Lower lobe of right lung (tissue), 2 donors: ENCODE measurements at regions not wholly inside any gene's neighbourhood (a gene's known extent, or its start where the extent isn't known, plus 50 kb on each side); places are given as distances from the start of the nearest gene placed in this dataset.
A peak's percentile ranks its signal among the peaks of the same experiment; 100 is the strongest.
"Not testable (repeated sequence)": the region's sequence is repeated elsewhere in the genome, so short reads cannot be mapped to it uniquely, and the experiment has no call there.

Experiments used
- ATAC-seq, 2 donors: fragments of 200-7000 bp; cut with Tn5 transposase; one replicate each; pipeline ENCODE4 v1.9.1; 2020 to 2022; ENCODE audit warnings: mild to moderate bottlenecking in 2 of 2, moderate library complexity in 2 of 2
- DNase-seq: peaks from one replicate; pipeline ENCODE4 v3.0.0-alpha.2; 2020
- H3K27ac ChIP-seq: fragments of 200-600 bp; one replicate; pipeline ENCODE4 v1.8.0; 2022
- H3K27me3 ChIP-seq: fragments of 200-600 bp; one replicate; pipeline ENCODE4 v1.8.0; 2022; ENCODE audit warnings: low read depth
- H3K36me3 ChIP-seq: fragments of 200-600 bp; one replicate; pipeline ENCODE4 v1.8.0; 2022; ENCODE audit warnings: mild to moderate bottlenecking
- H3K4me1 ChIP-seq: fragments of 200-600 bp; one replicate; pipeline ENCODE4 v1.8.0; 2022
- H3K4me3 ChIP-seq: fragments of 200-600 bp; one replicate; pipeline ENCODE4 v1.8.0; 2022; ENCODE audit warnings: mild to moderate bottlenecking
- H3K9me3 ChIP-seq: fragments of 200-600 bp; one replicate; pipeline ENCODE4 v1.8.0; 2022
- intact Hi-C: fragments of 100-400 bp; cut with DNase I; formaldehyde crosslinking; loops from one replicate; pipeline ENCODE4 v1.11.0; 2022
- TF ChIP-seq, protein P1 (sequence below): fragments of 200-600 bp; IDR thresholded peaks from one replicate; pipeline ENCODE4 v1.8.0; 2022; ENCODE audit warnings: antibody characterized with exemption, mild to moderate bottlenecking
- donor health status: DM: no; HTN: yes; CAD: no; lungs with severe emphysema.

DNA sequence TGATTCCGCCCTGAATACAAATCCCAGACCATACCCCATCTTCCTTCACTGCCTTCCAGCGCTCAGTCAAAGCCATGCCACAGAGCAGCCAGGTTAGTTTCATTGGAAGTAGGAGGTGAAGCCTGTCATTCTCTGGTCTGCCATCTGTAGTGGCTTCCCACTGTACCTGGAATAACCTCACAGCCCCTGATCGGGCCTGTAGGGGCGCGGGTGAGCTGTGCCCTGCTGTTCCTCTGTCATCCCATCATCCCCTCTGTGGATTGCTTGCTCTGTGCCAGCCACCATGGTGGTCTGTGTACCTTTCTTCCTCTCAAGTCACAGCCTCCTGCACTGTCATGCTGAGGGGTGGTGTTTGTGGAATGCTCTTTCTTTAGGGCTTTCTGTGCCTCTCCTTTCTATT is 155.1 kb downstream of the ZNF22 start:
- intact Hi-C loops: no loop called here
- Histone ChIP-seq H3K4me1 (no peaks in the 10 kb centered on the region), H3K27me3 (no peaks in the 10 kb centered on the region), H3K36me3 (no peaks in the 10 kb centered on the region), H3K27ac (no peak overlapping the region), H3K4me3 (no peak overlapping the region), H3K9me3 (no peaks in the 10 kb centered on the region)
- ATAC-seq (no peak), DNase-seq (no peak)
- TF ChIP-seq, protein P1, sequence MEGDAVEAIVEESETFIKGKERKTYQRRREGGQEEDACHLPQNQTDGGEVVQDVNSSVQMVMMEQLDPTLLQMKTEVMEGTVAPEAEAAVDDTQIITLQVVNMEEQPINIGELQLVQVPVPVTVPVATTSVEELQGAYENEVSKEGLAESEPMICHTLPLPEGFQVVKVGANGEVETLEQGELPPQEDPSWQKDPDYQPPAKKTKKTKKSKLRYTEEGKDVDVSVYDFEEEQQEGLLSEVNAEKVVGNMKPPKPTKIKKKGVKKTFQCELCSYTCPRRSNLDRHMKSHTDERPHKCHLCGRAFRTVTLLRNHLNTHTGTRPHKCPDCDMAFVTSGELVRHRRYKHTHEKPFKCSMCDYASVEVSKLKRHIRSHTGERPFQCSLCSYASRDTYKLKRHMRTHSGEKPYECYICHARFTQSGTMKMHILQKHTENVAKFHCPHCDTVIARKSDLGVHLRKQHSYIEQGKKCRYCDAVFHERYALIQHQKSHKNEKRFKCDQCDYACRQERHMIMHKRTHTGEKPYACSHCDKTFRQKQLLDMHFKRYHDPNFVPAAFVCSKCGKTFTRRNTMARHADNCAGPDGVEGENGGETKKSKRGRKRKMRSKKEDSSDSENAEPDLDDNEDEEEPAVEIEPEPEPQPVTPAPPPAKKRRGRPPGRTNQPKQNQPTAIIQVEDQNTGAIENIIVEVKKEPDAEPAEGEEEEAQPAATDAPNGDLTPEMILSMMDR: no peak

DNA sequence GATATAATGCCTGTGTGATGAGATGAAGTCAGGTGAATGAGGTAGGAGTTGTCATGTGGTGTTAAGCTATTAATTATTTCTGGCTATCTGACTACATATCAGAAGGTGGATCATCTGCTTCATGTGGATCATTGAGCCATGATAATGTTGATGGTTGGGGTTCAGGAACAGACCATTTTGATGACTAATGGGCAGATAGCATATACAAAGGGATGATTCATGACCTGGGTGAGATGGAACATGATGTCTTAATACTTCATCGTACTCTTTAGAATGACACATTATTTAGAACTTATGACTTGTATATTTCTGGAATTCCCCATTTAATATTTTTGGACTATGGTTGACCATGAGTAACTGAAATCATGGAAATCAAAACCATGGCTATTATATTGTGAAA is 155.1 kb downstream of the OR13A1 start:
- Histone ChIP-seq H3K27me3 (no peaks in the 10 kb centered on the region), H3K4me1 (no peaks in the 10 kb centered on the region), H3K4me3 (no peak overlapping the region), H3K27ac (no peak overlapping the region), H3K36me3 (no peaks in the 10 kb centered on the region), H3K9me3 (no peaks in the 10 kb centered on the region)
- intact Hi-C loops: no loop called here
- TF ChIP-seq, protein P1: no peak
- ATAC-seq (no peak), DNase-seq (no peak)

- Histone ChIP-seq H3K4me3 (no peak overlapping the region), H3K27ac (no peak overlapping the region), H3K4me1 (no peaks in the 10 kb centered on the region), H3K36me3 (no peaks in the 10 kb centered on the region), H3K27me3 (no peaks in the 10 kb centered on the region), H3K9me3 (no peaks in the 10 kb centered on the region)
- intact Hi-C loops: no loop called here
- DNase-seq: no peak
- TF ChIP-seq, protein P1: no peak
- ATAC-seq: no peak
Observed at GRCh38 chr10:45163315-45163975, 152.0 kb downstream of the OR13A1 start.

DNA sequence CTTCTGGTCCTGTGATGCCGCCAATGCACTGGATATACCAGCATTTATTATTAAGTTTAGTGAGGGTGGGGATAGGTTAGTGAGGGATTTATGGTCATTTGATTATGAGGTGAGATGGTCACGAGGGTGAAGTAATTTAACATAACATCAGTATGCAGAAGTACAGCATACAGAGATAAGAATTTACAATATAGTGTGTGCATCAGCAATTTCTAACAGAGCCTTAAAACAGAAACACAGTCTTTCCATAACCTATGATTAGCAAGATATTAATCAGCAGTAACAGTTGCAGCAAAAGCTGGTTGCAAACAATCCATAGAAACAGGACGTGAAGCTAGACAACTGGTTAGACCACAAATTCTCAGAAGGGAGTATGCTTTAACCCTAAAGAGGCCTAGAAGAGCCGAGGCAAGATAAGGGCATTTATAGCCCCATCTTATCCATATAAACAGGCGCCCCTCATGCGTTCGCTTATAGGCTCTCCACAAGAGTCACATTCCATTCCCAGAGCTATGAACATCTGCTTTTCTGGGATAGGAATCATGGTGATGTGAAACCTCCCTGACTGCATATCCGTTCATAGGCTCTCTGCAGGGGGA is 139.8 kb downstream of the OR13A1 start:
- H3K27me3 ChIP-seq, H3K36me3 ChIP-seq, H3K4me3 ChIP-seq, H3K4me1 ChIP-seq, DNase-seq, intact Hi-C loops, ATAC-seq, H3K9me3 ChIP-seq, H3K27ac ChIP-seq: not testable (repeated sequence)

DNA sequence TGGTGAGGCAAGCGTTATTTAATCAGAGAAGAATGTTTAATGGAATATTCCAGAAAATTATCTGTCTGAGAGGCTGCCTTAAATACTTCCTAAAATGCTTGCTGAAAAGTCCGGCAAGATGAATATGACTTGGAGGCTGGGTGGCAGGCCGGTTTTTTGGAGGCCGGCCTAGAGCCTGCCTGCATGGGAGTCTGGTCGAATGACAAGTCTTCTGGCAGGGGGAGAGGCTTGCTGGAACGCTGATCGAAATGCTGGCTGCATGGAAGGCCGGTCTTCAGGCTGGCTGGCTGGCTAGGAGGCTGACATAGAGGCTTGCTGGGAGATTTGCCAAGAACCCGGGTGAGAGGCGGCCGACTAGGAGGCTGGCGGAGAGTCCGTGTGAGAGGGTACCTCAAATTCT is 135.7 kb downstream of the OR13A1 start:
- H3K9me3 ChIP-seq: no peaks in the 10 kb centered on the region
- no peaks in the 10 kb centered on the region for H3K36me3 ChIP-seq
- no peak for ATAC-seq
- DNase-seq: no peak
- no peaks in the 10 kb centered on the region for H3K4me1 ChIP-seq
- no peaks in the 10 kb centered on the region for H3K27me3 ChIP-seq
- TF ChIP-seq, protein P1: no peak
- H3K27ac ChIP-seq: no peak overlapping the region
- intact Hi-C loops: no loop called here
- no peak overlapping the region for H3K4me3 ChIP-seq

DNA sequence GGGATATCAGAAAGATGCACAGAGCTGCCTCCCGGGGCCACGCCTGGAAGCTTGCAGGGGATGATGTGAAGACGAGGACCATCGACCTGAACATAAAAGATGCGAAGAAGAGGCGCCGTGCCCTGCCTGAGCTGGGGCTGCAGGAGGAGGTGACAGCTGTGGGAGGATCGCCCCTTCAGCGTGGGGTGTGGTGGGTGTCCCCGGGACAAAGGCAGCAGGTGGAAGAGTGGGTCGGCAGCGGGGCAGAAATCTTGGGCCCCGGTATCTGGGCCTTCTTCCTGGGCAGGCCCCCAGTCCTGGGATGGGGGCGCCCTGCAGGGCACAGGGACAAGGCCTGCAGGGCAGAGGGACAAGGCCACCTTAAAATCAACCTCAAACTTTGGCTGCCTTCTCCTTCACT is 134.9 kb downstream of the OR13A1 start:
- intact Hi-C loops: no loop called here
- ATAC-seq: peak in 1 of 2 donors; percentile 9

More for the DNA sequence above, 134.9 kb downstream of the OR13A1 start:
- Histone ChIP-seq H3K27ac (no peak overlapping the region), H3K27me3 (no peaks in the 10 kb centered on the region), H3K4me1 (no peaks in the 10 kb centered on the region), H3K4me3 (no peak overlapping the region), H3K36me3 (no peaks in the 10 kb centered on the region), H3K9me3 (no peaks in the 10 kb centered on the region)
- no peak for DNase-seq
- TF ChIP-seq, protein P1: no peak
